Adrenal gland (tissue), 9 donors: ENCODE measurements at regions not wholly inside any gene's neighbourhood (a gene's known extent, or its start where the extent isn't known, plus 50 kb on each side); places are given as distances from the start of the nearest gene placed in this dataset.

Experiments used
- DNase-seq, 7 donors: peaks; one replicate each; pipeline ENCODE4 v3.0.0-alpha.2; 2019 to 2020
- H3K27ac ChIP-seq, 5 donors: fragments of 200-600 bp; sonication (generic) in 4 of 5; 1 replicate in 3 of 5; 2 replicates in 2 of 5; pipeline versions ENCODE4 v1.5.1 to v1.8.0; 2016 to 2020; ENCODE audit warnings: mild to moderate bottlenecking in 1 of 5
- H3K27me3 ChIP-seq: fragments of 200-600 bp; 2 replicates; pipeline ENCODE4 v1.8.0; 2021
- H3K36me3 ChIP-seq, 2 donors: fragments of 200-600 bp; replicated peaks in 1 of 2; 1 replicate in 1 of 2; 2 replicates in 1 of 2; pipeline versions ENCODE4 v1.5.1 to v1.8.0; 2018 to 2022
- H3K4me1 ChIP-seq, 2 donors: fragments of 200-600 bp; replicated peaks in 1 of 2; 1 replicate in 1 of 2; 2 replicates in 1 of 2; pipeline versions ENCODE4 v1.5.1 to v1.8.0; 2018 to 2021
- H3K4me3 ChIP-seq, 4 donors: fragments of 200-600 bp; sonication (generic) in 3 of 4; one replicate each; pipeline ENCODE4 v1.5.1; 2016 to 2018
- H3K9me3 ChIP-seq, 3 donors: fragments of 200-600 bp; sonication (generic) in 1 of 3; replicated peaks in 1 of 3; 1 replicate in 2 of 3; 2 replicates in 1 of 3; pipeline versions ENCODE4 v1.5.1 to v1.8.0; 2016 to 2021
- CTCF ChIP-seq, 6 experiments: fragments of 450-650 bp in 4 of 6; fragments of 200-600 bp in 2 of 6; sonication (generic) in 1 of 6; IDR thresholded peaks; 1 replicate in 5 of 6; 2 replicates in 1 of 6; pipeline versions ENCODE4 v1.5.1 to v1.8.0; 2016 to 2021; ENCODE audit warnings: antibody characterized with exemption in 6 of 6, mild to moderate bottlenecking in 2 of 6, moderate library complexity in 1 of 6
- POLR2A ChIP-seq, 2 donors: fragments of 450-650 bp; IDR thresholded peaks; one replicate each; pipeline ENCODE4 v1.6.1; 2017; ENCODE audit warnings: antibody characterized with exemption in 2 of 2, mild to moderate bottlenecking in 2 of 2, moderate library complexity in 1 of 2
- WGBS, 4 donors: extraction: QIAGEN DNeasy Blood & Tissue Kit in 2 of 4; methylation state at CpG; one replicate each; pipeline versions ENCODE4 v1.1.5 to v1.1.7; 2013 to 2017; 5-methylcytosine and 5-hydroxymethylcytosine counted together
- intact Hi-C, 2 donors: fragments of 100-400 bp; cut with DNase I; formaldehyde crosslinking; loops; one replicate each; pipeline versions ENCODE4 v1.14.1 to v1.15.0; 2022 to 2023
- donor health status: healthy with polysubstance abuse.
- donor health status: Bipolar disorder and iron deficiency.
- donor health status: DM: yes; HTN: yes; CAD: no.
- donor health status: DM: no; HTN: no; CAD: no.
- donor health status: DM: no; HTN: no; CAD: no.

DNA sequence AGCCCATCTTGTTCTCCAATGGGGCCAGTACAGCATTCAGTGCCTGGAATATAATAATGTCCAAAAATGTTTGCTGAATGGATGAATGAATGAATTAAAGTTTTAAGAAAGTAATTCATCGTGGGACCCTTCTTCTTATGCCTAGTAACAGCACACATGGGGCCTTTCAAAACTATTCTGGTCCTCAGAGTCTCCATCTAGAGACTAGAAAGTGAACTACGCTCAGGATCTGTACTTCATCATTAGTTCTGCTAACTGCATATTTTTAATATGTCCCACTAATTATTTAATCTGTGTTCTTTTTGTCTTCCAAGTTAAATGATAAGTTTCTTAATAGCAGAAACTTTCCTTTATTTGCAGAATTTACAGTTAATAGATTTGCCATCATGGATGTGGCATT is 172.5 kb downstream of the SMAD2 start:
- Histone ChIP-seq H3K4me1 (no peaks in the 10 kb centered on the region), H3K27me3 (no peaks in the 10 kb centered on the region), H3K4me3 (no peak overlapping the region), H3K27ac (no peak overlapping the region), H3K36me3 (no peaks in the 10 kb centered on the region), H3K9me3 (peaks cover 0 to 4% (median 0%) of the 10 kb centered on the region in 3 donors)
- 70 to 79% (median 76%) methylated on average over 2 of the region's 2 CpGs for WGBS, 4 donors
- intact Hi-C loops, result loop anchor here in 1 of 2 donors (10.0 kb wide), 1 partner anchor 663 kb away; no protein-coding TSS in a partner anchor
- TF ChIP-seq POLR2A (IDR thresholded peaks at IDR 0.05), result no peak
- peak in 2 of 6 experiments; percentile 2 to 7 for TF ChIP-seq CTCF (IDR thresholded peaks at IDR 0.05)
- no peak for DNase-seq

GRCh38 chr18:47756364-47757016 is 174.0 kb downstream of the SMAD2 start:
- WGBS, 4 donors, result 18 to 26% (median 22%) methylated on average over 9 of the region's 9 CpGs
- intact Hi-C loops, result loop anchor here in 1 of 2 donors (10.0 kb wide), 1 partner anchor 662 kb away; no protein-coding TSS in a partner anchor
- peaks cover 0 to 4% (median 0%) of the 10 kb centered on the region in 3 donors for H3K9me3 ChIP-seq
- peak; percentile 42 to 83 (median 70) for DNase-seq
- no peak overlapping the region for H3K4me3 ChIP-seq
- no peaks in the 10 kb centered on the region for H3K27me3 ChIP-seq
- TF ChIP-seq POLR2A (IDR thresholded peaks at IDR 0.05) (no peak), CTCF (IDR thresholded peaks at IDR 0.05) (peak; percentile 57 to 94 (median 76))
- no peak overlapping the region for H3K27ac ChIP-seq
- H3K36me3 ChIP-seq, result no peaks in the 10 kb centered on the region
- H3K4me1 ChIP-seq, result no peaks in the 10 kb centered on the region

GRCh38 chr18:47755102-47755456 is 175.4 kb downstream of the SMAD2 start:
- 68 to 93% (median 83%) methylated on average over 3 to 4 of the region's 4 CpGs for WGBS, 4 donors
- TF ChIP-seq CTCF (IDR thresholded peaks at IDR 0.05) (no peak), POLR2A (IDR thresholded peaks at IDR 0.05) (no peak)
- intact Hi-C loops, result loop anchor here in 1 of 2 donors (10.0 kb wide), 1 partner anchor 660 kb away; no protein-coding TSS in a partner anchor

DNA sequence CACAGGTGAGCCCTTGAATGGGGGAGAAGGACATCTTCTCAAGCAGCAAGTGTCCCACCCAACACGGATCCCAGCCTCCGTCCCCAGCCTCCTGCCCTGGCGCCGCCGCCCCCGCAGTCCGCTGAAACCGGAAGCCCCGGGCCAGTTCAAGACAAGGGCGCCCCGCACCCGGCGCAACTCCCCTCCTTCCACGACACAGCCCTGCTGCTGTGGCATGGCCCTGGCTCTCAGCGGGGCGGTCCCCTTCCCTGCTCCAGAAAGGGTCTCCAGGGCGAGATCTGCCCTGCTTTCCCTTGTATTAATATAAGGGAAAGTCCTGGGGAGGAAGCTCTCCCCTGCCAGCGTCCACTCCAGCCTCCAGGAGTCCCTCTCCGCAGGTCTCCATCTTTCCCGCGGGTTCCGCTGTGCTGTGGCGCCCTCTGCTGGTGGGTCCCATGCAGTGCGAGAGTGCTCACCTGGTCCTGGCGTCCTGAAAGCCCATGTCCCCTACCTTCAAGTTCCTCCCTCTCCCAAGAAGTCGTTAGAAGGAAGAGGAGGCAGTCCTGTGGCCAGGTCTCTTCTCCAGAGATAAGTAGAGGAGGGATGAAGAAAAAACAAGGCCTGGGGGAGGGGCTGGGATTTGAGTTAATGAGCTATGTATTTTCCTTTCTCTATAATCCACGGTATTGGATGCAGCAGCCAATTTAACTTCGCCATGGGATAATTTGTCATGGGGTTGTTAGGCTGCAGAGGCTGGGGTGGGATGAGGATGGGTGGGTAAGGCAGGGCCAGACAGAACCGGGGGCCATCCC is 176.0 kb downstream of the SMAD2 start:
- Histone ChIP-seq H3K36me3 (no peaks in the 10 kb centered on the region), H3K9me3 (no peaks in the 10 kb centered on the region), H3K4me3 (no peak overlapping the region), H3K4me1 (no peaks in the 10 kb centered on the region), H3K27me3 (no peaks in the 10 kb centered on the region), H3K27ac (no peak overlapping the region)
- DNase-seq, result peak in 3 of 7 donors; percentile 27 to 57 (median 36)
- intact Hi-C loops, result loop anchor here in 1 of 2 donors (10.0 kb wide), 1 partner anchor 660 kb away; no protein-coding TSS in a partner anchor
- TF ChIP-seq POLR2A (IDR thresholded peaks at IDR 0.05) (no peak), CTCF (IDR thresholded peaks at IDR 0.05) (peak; percentile 37 to 67 (median 56))
- WGBS, 4 donors, result 39 to 56% (median 48%) methylated on average over 28 to 29 of the region's 29 CpGs

More at GRCh38 chr18:47755102-47755456, 175.4 kb downstream of the SMAD2 start:
- no peaks in the 10 kb centered on the region for H3K36me3 ChIP-seq
- no peaks in the 10 kb centered on the region for H3K27me3 ChIP-seq
- H3K27ac ChIP-seq, result no peak overlapping the region
- DNase-seq, result no peak
- H3K4me1 ChIP-seq, result no peaks in the 10 kb centered on the region
- H3K4me3 ChIP-seq, result no peak overlapping the region
- H3K9me3 ChIP-seq, result no peaks in the 10 kb centered on the region
